GM12878 (cell line): ENCODE measurements at regions not wholly inside any gene's neighbourhood (a gene's known extent, or its start where the extent isn't known, plus 50 kb on each side); places are given as distances from the start of the nearest gene placed in this dataset.

Source experiments
- ATF2 ChIP-seq: IDR thresholded peaks from 2 replicates; pipeline ENCODE4 v1.6.1; 2012; ENCODE audit warnings: low read length, inconsistent platforms
- CTCF ChIP-seq, 3 experiments: IDR thresholded peaks in 2 of 3; conservative IDR thresholded peaks in 1 of 3; 2 replicates each; pipeline ENCODE4 v1.5.1; 2011; ENCODE audit warnings: low read depth in 3 of 3, low read length in 3 of 3, mild to moderate bottlenecking in 3 of 3, control low read depth in 2 of 3, moderate library complexity in 2 of 3, inconsistent platforms in 1 of 3, mixed read lengths in 1 of 3; ENCODE audit not compliant: control insufficient read depth in 2 of 3, insufficient read depth in 1 of 3; ENCODE audit errors: extremely low read depth in 1 of 3
- IRF3 ChIP-seq: fragments of 450-650 bp; IDR thresholded peaks from 2 replicates; pipeline ENCODE4 v1.6.1; 2014; ENCODE audit warnings: mild to moderate bottlenecking
- PRDM15 ChIP-seq: fragments of 450-650 bp; formaldehyde crosslinking; IDR thresholded peaks from 2 replicates; pipeline ENCODE4 v1.4.0; 2020; ENCODE audit warnings: mild to moderate bottlenecking, moderate library complexity

- TF ChIP-seq CTCF (IDR thresholded peaks at IDR 0.05 in 2 of 3, conservative IDR thresholded peaks at IDR 0.05 in 1 of 3; ENCODE audit: control insufficient read depth in 2 of 3, extremely low read depth in 1 of 3, insufficient read depth in 1 of 3, low read depth in 3 of 3, low read length in 3 of 3) (no peak), ATF2 (no peak), PRDM15 (no peak), IRF3 (no peak)
Observed at GRCh38 chr2:221364672-221365071, 207.4 kb downstream of the EPHA4 start.
